ENCODE measurements at regions not wholly inside any gene's neighbourhood (a gene's known extent, or its start where the extent isn't known, plus 50 kb on each side); places are given as distances from the start of the nearest gene placed in this dataset.

DNA sequence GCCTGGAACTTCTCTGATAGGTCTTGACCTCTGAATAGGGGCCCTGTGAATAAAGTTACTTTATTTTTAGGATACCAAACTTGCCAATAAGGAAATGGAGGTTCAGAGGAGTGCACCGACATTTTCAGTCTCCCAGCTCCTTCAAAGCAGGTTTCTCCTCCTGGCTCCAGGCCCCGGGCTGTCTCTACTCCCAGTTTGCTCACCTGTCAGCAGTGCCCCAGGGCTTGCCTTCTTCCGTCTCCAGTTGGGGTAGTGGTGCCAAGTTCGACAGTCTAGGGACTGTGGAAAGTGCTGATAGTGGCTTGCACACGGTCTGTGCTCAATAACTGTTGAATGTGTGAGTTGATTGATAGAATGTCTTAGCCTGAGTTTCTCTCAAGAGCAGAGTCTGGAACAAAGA is 149.2 kb downstream of the ACTL8 start:
- Histone ChIP-seq H3K36me3 (ENCODE audit: control insufficient read depth in 2 of 2, insufficient read depth in 2 of 2, low read length in 2 of 2) (no peaks in the 10 kb centered on the region), H3K4me3 (ENCODE audit: low read length in 2 of 2) (no peak overlapping the region), H3K9ac (ENCODE audit: low read length in 2 of 2) (no peak overlapping the region), H3K4me1 (ENCODE audit: control insufficient read depth, insufficient read depth, low read length) (peaks cover 3% of the 10 kb centered on the region), H3K27ac (ENCODE audit: low read length) (no peak overlapping the region), H3K27me3 (ENCODE audit: control insufficient read depth in 1 of 2, insufficient read depth in 2 of 2, low read length in 2 of 2) (peaks cover 3 to 9% of the 10 kb centered on the region in 2 donors), H3K9me3 (ENCODE audit: control insufficient read depth in 2 of 2, low read length in 2 of 2) (peaks cover 7 to 8% of the 10 kb centered on the region in 2 donors)

DNA sequence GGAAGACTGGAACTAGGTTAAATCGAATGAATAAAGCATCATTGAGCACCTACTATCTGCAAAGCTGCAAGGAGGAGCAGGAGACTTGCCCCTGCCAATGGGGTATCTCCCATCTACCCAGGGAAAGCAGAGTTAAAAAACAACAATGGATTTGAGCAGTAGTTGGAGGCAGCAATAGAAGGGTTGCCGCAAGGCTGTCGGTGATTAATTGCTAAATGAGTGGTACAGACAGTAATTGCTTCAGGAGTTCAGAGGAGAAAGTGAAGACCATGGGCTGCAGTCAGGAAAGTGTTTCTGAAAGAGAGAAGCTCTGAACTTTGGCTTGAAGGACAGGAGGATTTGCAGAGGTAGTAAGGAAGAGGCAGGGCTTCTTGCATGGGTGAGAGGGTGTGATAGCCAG is 152.9 kb downstream of the ACTL8 start:
- Histone ChIP-seq H3K36me3 (ENCODE audit: control insufficient read depth in 2 of 2, insufficient read depth in 2 of 2, low read length in 2 of 2) (no peaks in the 10 kb centered on the region), H3K27ac (ENCODE audit: low read length) (no peak overlapping the region), H3K4me1 (ENCODE audit: control insufficient read depth, insufficient read depth, low read length) (peaks cover 3% of the 10 kb centered on the region), H3K27me3 (ENCODE audit: control insufficient read depth in 1 of 2, insufficient read depth in 2 of 2, low read length in 2 of 2) (peaks cover 11 to 17% of the 10 kb centered on the region in 2 donors), H3K4me3 (ENCODE audit: low read length in 2 of 2) (no peak overlapping the region), H3K9me3 (ENCODE audit: control insufficient read depth in 2 of 2, low read length in 2 of 2) (peaks cover 7 to 8% of the 10 kb centered on the region in 2 donors), H3K9ac (ENCODE audit: low read length in 2 of 2) (no peak overlapping the region)

- peaks cover 7 to 8% of the 10 kb centered on the region in 2 donors for H3K9me3 ChIP-seq (ENCODE audit: control insufficient read depth in 2 of 2, low read length in 2 of 2)
Observed at GRCh38 chr1:17908945-17909344, 153.8 kb downstream of the ACTL8 start.

GRCh38 chr1:17909634-17910033 is 154.5 kb downstream of the ACTL8 start:
- H3K4me1 ChIP-seq (ENCODE audit: control insufficient read depth, insufficient read depth, low read length): no peaks in the 10 kb centered on the region
- peaks cover 7% of the 10 kb centered on the region in 2 donors for H3K9me3 ChIP-seq (ENCODE audit: control insufficient read depth in 2 of 2, low read length in 2 of 2)
- no peak overlapping the region for H3K27ac ChIP-seq (ENCODE audit: low read length)
- no peaks in the 10 kb centered on the region for H3K36me3 ChIP-seq (ENCODE audit: control insufficient read depth in 2 of 2, insufficient read depth in 2 of 2, low read length in 2 of 2)
- H3K27me3 ChIP-seq (ENCODE audit: control insufficient read depth in 1 of 2, insufficient read depth in 2 of 2, low read length in 2 of 2): peaks cover 23 to 30% of the 10 kb centered on the region in 2 donors
- no peak overlapping the region for H3K9ac ChIP-seq (ENCODE audit: low read length in 2 of 2)
- H3K4me3 ChIP-seq (ENCODE audit: low read length in 2 of 2): no peak overlapping the region

More at GRCh38 chr1:17908945-17909344, 153.8 kb downstream of the ACTL8 start:
- no peak overlapping the region for H3K27ac ChIP-seq (ENCODE audit: low read length)
- no peaks in the 10 kb centered on the region for H3K4me1 ChIP-seq (ENCODE audit: control insufficient read depth, insufficient read depth, low read length)
- H3K9ac ChIP-seq (ENCODE audit: low read length in 2 of 2): no peak overlapping the region
- H3K27me3 ChIP-seq (ENCODE audit: control insufficient read depth in 1 of 2, insufficient read depth in 2 of 2, low read length in 2 of 2): peaks cover 17 to 23% of the 10 kb centered on the region in 2 donors
- no peak overlapping the region for H3K4me3 ChIP-seq (ENCODE audit: low read length in 2 of 2)
- H3K36me3 ChIP-seq (ENCODE audit: control insufficient read depth in 2 of 2, insufficient read depth in 2 of 2, low read length in 2 of 2): no peaks in the 10 kb centered on the region

DNA sequence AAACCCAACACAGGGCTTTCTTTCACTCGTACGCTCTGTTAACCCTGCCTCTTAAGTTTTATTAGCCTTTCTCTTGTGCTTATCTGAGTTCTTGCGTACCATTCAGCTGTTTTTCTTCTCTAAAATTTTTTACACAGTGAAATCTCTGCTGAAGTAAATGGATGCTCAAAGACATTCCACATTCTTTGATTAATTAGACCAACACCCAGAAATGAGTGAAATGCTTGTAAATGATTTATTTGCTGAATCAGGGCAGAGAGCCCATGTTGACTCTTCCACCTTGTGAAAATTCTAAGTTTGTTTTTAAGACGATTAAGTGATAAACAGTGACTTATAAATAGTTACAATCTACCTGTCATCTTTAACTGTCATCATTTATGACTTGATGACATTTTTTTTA is 156.7 kb downstream of the ACTL8 start:
- Histone ChIP-seq H3K4me3 (ENCODE audit: low read length in 2 of 2) (no peak overlapping the region), H3K9ac (ENCODE audit: low read length in 2 of 2) (no peak overlapping the region), H3K4me1 (ENCODE audit: control insufficient read depth, insufficient read depth, low read length) (no peaks in the 10 kb centered on the region), H3K27ac (ENCODE audit: low read length) (no peak overlapping the region), H3K9me3 (ENCODE audit: control insufficient read depth in 2 of 2, low read length in 2 of 2) (no peaks in the 10 kb centered on the region), H3K36me3 (ENCODE audit: control insufficient read depth in 2 of 2, insufficient read depth in 2 of 2, low read length in 2 of 2) (no peaks in the 10 kb centered on the region), H3K27me3 (ENCODE audit: control insufficient read depth in 1 of 2, insufficient read depth in 2 of 2, low read length in 2 of 2) (peaks cover 33 to 37% of the 10 kb centered on the region in 2 donors)

- no peaks in the 10 kb centered on the region for H3K36me3 ChIP-seq (ENCODE audit: control insufficient read depth in 2 of 2, insufficient read depth in 2 of 2, low read length in 2 of 2)
- no peak overlapping the region for H3K9ac ChIP-seq (ENCODE audit: low read length in 2 of 2)
- no peaks in the 10 kb centered on the region for H3K4me1 ChIP-seq (ENCODE audit: control insufficient read depth, insufficient read depth, low read length)
- no peak overlapping the region for H3K27ac ChIP-seq (ENCODE audit: low read length)
- no peak overlapping the region for H3K4me3 ChIP-seq (ENCODE audit: low read length in 2 of 2)
- peaks cover 34 to 43% of the 10 kb centered on the region in 2 donors for H3K27me3 ChIP-seq (ENCODE audit: control insufficient read depth in 1 of 2, insufficient read depth in 2 of 2, low read length in 2 of 2)
- no peaks in the 10 kb centered on the region for H3K9me3 ChIP-seq (ENCODE audit: control insufficient read depth in 2 of 2, low read length in 2 of 2)
Observed at GRCh38 chr1:17912491-17912890, 157.4 kb downstream of the ACTL8 start.

- H3K27me3 ChIP-seq (ENCODE audit: control insufficient read depth in 1 of 2, insufficient read depth in 2 of 2, low read length in 2 of 2): peaks cover 41 to 49% of the 10 kb centered on the region in 2 donors
- no peak overlapping the region for H3K27ac ChIP-seq (ENCODE audit: low read length)
- H3K9me3 ChIP-seq (ENCODE audit: control insufficient read depth in 2 of 2, low read length in 2 of 2): peaks cover 0 to under 1% of the 10 kb centered on the region in 2 donors
- no peak overlapping the region for H3K9ac ChIP-seq (ENCODE audit: low read length in 2 of 2)
- no peaks in the 10 kb centered on the region for H3K36me3 ChIP-seq (ENCODE audit: control insufficient read depth in 2 of 2, insufficient read depth in 2 of 2, low read length in 2 of 2)
- no peak overlapping the region for H3K4me3 ChIP-seq (ENCODE audit: low read length in 2 of 2)
- no peaks in the 10 kb centered on the region for H3K4me1 ChIP-seq (ENCODE audit: control insufficient read depth, insufficient read depth, low read length)
Observed at GRCh38 chr1:17913326-17914115, 158.4 kb downstream of the ACTL8 start.

GRCh38 chr1:17914131-17914530 is 159.0 kb downstream of the ACTL8 start:
- peaks cover 0 to 3% of the 10 kb centered on the region in 2 donors for H3K9me3 ChIP-seq (ENCODE audit: control insufficient read depth in 2 of 2, low read length in 2 of 2)
- no peaks in the 10 kb centered on the region for H3K36me3 ChIP-seq (ENCODE audit: control insufficient read depth in 2 of 2, insufficient read depth in 2 of 2, low read length in 2 of 2)
- H3K4me1 ChIP-seq (ENCODE audit: control insufficient read depth, insufficient read depth, low read length): no peaks in the 10 kb centered on the region
- peaks cover 44 to 52% of the 10 kb centered on the region in 2 donors for H3K27me3 ChIP-seq (ENCODE audit: control insufficient read depth in 1 of 2, insufficient read depth in 2 of 2, low read length in 2 of 2)
- no peak overlapping the region for H3K27ac ChIP-seq (ENCODE audit: low read length)
- no peak overlapping the region for H3K4me3 ChIP-seq (ENCODE audit: low read length in 2 of 2)
- no peak overlapping the region for H3K9ac ChIP-seq (ENCODE audit: low read length in 2 of 2)

DNA sequence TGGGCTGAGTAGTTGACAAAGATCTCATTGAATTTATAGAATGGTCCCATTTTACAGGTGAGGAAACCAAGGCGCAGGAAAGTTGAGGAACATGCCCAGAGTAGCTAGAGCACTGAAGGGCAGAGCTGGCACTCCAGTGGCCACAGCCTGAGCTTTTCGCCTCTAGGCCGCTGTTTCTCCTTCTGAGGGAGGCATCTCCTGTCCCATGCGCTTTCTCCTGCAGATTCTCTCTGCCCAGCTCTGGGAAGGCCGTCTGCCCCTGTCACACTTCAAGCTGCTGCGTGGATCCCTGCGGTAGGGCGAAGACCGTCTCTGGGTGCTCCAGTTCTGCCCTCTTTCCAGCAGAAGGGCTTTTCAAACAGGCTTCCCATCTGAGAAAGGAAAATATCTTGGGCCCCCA is 159.9 kb downstream of the ACTL8 start:
- H3K36me3 ChIP-seq (ENCODE audit: control insufficient read depth in 2 of 2, insufficient read depth in 2 of 2, low read length in 2 of 2): no peaks in the 10 kb centered on the region
- no peak overlapping the region for H3K9ac ChIP-seq (ENCODE audit: low read length in 2 of 2)
- H3K4me3 ChIP-seq (ENCODE audit: low read length in 2 of 2): no peak overlapping the region
- peaks cover 0 to 3% of the 10 kb centered on the region in 2 donors for H3K9me3 ChIP-seq (ENCODE audit: control insufficient read depth in 2 of 2, low read length in 2 of 2)
- no peaks in the 10 kb centered on the region for H3K4me1 ChIP-seq (ENCODE audit: control insufficient read depth, insufficient read depth, low read length)
- no peak overlapping the region for H3K27ac ChIP-seq (ENCODE audit: low read length)
- peaks cover 48 to 51% of the 10 kb centered on the region in 2 donors for H3K27me3 ChIP-seq (ENCODE audit: control insufficient read depth in 1 of 2, insufficient read depth in 2 of 2, low read length in 2 of 2)

DNA sequence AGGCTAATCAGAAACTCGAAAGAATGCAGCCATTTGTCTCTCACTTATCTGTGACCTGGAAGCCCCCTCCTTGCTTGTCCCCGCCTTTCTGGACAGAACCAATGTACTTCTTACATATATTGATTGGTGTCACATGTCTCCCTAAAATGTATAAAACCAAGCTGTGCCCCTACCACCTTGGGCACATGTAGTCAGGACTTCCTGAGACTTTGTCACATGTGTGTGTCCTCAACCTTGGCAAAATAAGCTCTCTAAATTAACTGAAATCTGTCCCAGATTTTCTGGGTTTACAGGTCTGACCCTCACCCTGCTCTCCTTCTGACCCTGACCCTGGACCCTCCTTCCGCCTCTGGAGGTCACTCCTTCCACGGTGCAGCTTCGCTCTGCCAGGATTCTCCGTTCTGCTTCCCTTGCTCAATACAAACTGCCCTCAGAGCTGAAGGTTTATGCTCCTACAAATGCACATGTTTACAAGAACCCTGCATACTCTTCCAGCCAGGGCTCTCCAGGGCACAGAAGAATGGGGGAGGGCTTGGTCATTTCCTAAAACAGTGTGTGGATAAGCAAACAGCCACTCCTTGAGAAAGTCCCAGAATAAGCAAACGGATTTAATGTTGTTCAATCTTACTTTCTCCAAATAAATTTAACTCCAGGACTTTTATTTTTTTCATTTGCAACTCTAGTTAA is 160.5 kb downstream of the ACTL8 start:
- Histone ChIP-seq H3K9me3 (ENCODE audit: control insufficient read depth in 2 of 2, low read length in 2 of 2) (peaks cover 0 to 3% of the 10 kb centered on the region in 2 donors), H3K27me3 (ENCODE audit: control insufficient read depth in 1 of 2, insufficient read depth in 2 of 2, low read length in 2 of 2) (peaks cover 47 to 55% of the 10 kb centered on the region in 2 donors)

DNA sequence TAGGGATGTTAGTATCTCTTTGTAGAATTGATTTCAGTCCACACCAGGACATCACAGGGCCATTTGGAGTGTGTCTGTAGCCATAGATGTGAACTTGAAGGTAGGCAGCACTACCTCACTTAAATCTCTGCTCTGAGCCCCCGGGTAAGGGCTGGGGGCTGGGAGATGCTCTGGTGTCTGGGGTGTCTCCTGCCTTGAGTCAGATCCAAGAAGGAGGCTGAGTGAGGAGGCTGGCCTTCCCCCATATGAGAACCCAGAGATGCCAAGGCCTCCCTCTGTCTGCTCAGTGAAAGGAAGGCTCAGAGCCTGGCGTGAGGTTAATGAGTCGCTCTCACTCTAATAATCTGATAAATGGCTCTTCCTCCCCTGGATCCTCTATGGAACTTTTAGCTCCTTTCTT is 161.6 kb downstream of the ACTL8 start:
- H3K27me3 ChIP-seq (ENCODE audit: control insufficient read depth in 1 of 2, insufficient read depth in 2 of 2, low read length in 2 of 2): peaks cover 52 to 61% of the 10 kb centered on the region in 2 donors
- no peaks in the 10 kb centered on the region for H3K4me1 ChIP-seq (ENCODE audit: control insufficient read depth, insufficient read depth, low read length)
- no peaks in the 10 kb centered on the region for H3K36me3 ChIP-seq (ENCODE audit: control insufficient read depth in 2 of 2, insufficient read depth in 2 of 2, low read length in 2 of 2)
- no peak overlapping the region for H3K4me3 ChIP-seq (ENCODE audit: low read length in 2 of 2)
- no peak overlapping the region for H3K27ac ChIP-seq (ENCODE audit: low read length)
- no peak overlapping the region for H3K9ac ChIP-seq (ENCODE audit: low read length in 2 of 2)
- peaks cover 0 to 3% of the 10 kb centered on the region in 2 donors for H3K9me3 ChIP-seq (ENCODE audit: control insufficient read depth in 2 of 2, low read length in 2 of 2)

More for the DNA sequence above, 160.5 kb downstream of the ACTL8 start:
- Histone ChIP-seq H3K36me3 (ENCODE audit: control insufficient read depth in 2 of 2, insufficient read depth in 2 of 2, low read length in 2 of 2) (no peaks in the 10 kb centered on the region), H3K4me3 (ENCODE audit: low read length in 2 of 2) (no peak overlapping the region), H3K9ac (ENCODE audit: low read length in 2 of 2) (no peak overlapping the region), H3K27ac (ENCODE audit: low read length) (no peak overlapping the region), H3K4me1 (ENCODE audit: control insufficient read depth, insufficient read depth, low read length) (no peaks in the 10 kb centered on the region)
